ENCODE measurements at regions not wholly inside any gene's neighbourhood (a gene's known extent, or its start where the extent isn't known, plus 50 kb on each side); places are given as distances from the start of the nearest gene placed in this dataset.
"Not testable (repeated sequence)": the region's sequence is repeated elsewhere in the genome, so short reads cannot be mapped to it uniquely, and the experiment has no call there.

GRCh38 chr7:131662301-131662873, 106.0 kb upstream of the PODXL start:
- not testable (repeated sequence) for DNase-seq

GRCh38 chr7:131657881-131658280, 101.5 kb upstream of the PODXL start:
- DNase-seq, result no peak

- no peak for DNase-seq
Measured at GRCh38 chr7:131656980-131657723, 100.7 kb upstream of the PODXL start.

GRCh38 chr7:131655866-131656265, 99.4 kb upstream of the PODXL start:
- no peak for DNase-seq

GRCh38 chr7:131655447-131655846, 99.0 kb upstream of the PODXL start:
- DNase-seq, result no peak

- DNase-seq, result peak; percentile 68
Measured at GRCh38 chr7:131654668-131655326, 98.4 kb upstream of the PODXL start.

- no peak for DNase-seq
Measured at GRCh38 chr7:131654249-131654558, 97.8 kb upstream of the PODXL start.

GRCh38 chr7:131653418-131654248, 97.2 kb upstream of the PODXL start:
- no peak for DNase-seq

GRCh38 chr7:131652934-131653333, 96.5 kb upstream of the PODXL start:
- DNase-seq, result no peak

- no peak for DNase-seq
Measured at GRCh38 chr7:131652194-131652593, 95.8 kb upstream of the PODXL start.

- no peak for DNase-seq
Measured at GRCh38 chr7:131649879-131650278, 93.5 kb upstream of the PODXL start.

GRCh38 chr7:131649003-131649541, 92.6 kb upstream of the PODXL start:
- DNase-seq, result no peak

- no peak for DNase-seq
Measured at GRCh38 chr7:131648491-131648890, 92.1 kb upstream of the PODXL start.

GRCh38 chr7:131646203-131646602, 89.8 kb upstream of the PODXL start:
- no peak for DNase-seq

GRCh38 chr7:131642429-131642828, 86.0 kb upstream of the PODXL start:
- no peak for DNase-seq

- DNase-seq, result no peak
Measured at GRCh38 chr7:131640686-131641085, 84.3 kb upstream of the PODXL start.

GRCh38 chr7:131638641-131639430, 82.4 kb upstream of the PODXL start:
- DNase-seq, result no peak

GRCh38 chr7:131637859-131638258, 81.4 kb upstream of the PODXL start:
- no peak for DNase-seq

- no peak for DNase-seq
Measured at GRCh38 chr7:131636092-131636491, 79.7 kb upstream of the PODXL start.

GRCh38 chr7:131634197-131634596, 77.8 kb upstream of the PODXL start:
- not testable (repeated sequence) for DNase-seq

- DNase-seq, result no peak
Measured at GRCh38 chr7:131633342-131633843, 77.0 kb upstream of the PODXL start.

- no peak for DNase-seq
Measured at GRCh38 chr7:131630427-131630826, 74.0 kb upstream of the PODXL start.
